ENCODE measurements at regions not wholly inside any gene's neighbourhood (a gene's known extent, or its start where the extent isn't known, plus 50 kb on each side); places are given as distances from the start of the nearest gene placed in this dataset.

DNA sequence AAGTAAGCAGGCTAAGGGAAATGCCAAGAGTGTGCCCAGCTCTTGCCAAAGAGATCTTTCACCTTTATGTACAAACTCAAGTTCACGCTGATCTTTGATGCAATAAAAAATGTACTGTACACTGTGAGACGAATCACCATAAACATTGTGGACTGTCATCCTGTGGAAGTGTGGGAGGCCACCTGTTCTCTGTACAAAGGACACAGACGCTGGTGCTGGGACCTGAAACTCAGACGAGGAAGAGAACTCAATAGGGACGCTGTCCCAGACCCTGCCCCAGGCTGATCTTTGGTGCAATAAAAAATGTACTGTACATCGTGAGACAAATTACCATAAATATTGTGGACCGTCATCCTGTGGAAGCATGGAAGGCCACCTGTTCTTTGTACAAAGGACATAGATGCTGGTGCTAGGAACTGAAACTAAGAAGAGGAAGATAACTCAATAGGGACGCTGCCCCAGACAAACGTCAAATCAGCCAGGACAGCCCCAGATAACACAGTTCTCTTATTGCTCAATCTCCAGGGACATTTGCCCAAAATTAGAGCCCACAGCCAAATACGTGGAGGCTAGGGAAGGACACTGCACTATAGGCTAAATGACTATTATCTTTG, 312.7 kb upstream of the SGK1 start:
- TF ChIP-seq, protein P1, sequence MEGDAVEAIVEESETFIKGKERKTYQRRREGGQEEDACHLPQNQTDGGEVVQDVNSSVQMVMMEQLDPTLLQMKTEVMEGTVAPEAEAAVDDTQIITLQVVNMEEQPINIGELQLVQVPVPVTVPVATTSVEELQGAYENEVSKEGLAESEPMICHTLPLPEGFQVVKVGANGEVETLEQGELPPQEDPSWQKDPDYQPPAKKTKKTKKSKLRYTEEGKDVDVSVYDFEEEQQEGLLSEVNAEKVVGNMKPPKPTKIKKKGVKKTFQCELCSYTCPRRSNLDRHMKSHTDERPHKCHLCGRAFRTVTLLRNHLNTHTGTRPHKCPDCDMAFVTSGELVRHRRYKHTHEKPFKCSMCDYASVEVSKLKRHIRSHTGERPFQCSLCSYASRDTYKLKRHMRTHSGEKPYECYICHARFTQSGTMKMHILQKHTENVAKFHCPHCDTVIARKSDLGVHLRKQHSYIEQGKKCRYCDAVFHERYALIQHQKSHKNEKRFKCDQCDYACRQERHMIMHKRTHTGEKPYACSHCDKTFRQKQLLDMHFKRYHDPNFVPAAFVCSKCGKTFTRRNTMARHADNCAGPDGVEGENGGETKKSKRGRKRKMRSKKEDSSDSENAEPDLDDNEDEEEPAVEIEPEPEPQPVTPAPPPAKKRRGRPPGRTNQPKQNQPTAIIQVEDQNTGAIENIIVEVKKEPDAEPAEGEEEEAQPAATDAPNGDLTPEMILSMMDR (IDR thresholded peaks at IDR 0.05), result no peak
- TF ChIP-seq EP300 (IDR thresholded peaks at IDR 0.05), result no peak
- TF ChIP-seq POLR2A (IDR thresholded peaks at IDR 0.05; ENCODE audit: low read depth), result no peak
- TF ChIP-seq POLR2AphosphoS5 (IDR thresholded peaks at IDR 0.05), result no peak

Data from esophagus muscularis mucosa (tissue), 4 donors.